Endothelial cell (in vitro differentiated cells): ENCODE measurements at regions not wholly inside any gene's neighbourhood (a gene's known extent, or its start where the extent isn't known, plus 50 kb on each side); places are given as distances from the start of the nearest gene placed in this dataset.

Experiments used
- DNase-seq: peaks from one replicate; pipeline ENCODE4 v3.0.0; 2021; ENCODE audit warnings: low spot score
- H3K27ac Mint-ChIP-seq: one replicate; pipeline ENCODE4 v1.8.0; 2021; ENCODE audit warnings: mixed read lengths, inconsistent platforms; ENCODE audit not compliant: unreplicated experiment
- H3K27me3 Mint-ChIP-seq: one replicate; pipeline ENCODE4 v1.8.0; 2021; ENCODE audit warnings: mild to moderate bottlenecking, moderate library complexity, mixed read lengths, inconsistent platforms; ENCODE audit not compliant: unreplicated experiment
- H3K36me3 Mint-ChIP-seq: one replicate; pipeline ENCODE4 v1.8.0; 2021; ENCODE audit warnings: mild to moderate bottlenecking, low read depth, mixed read lengths, inconsistent platforms; ENCODE audit not compliant: unreplicated experiment
- H3K4me1 Mint-ChIP-seq: one replicate; pipeline ENCODE4 v1.8.0; 2021; ENCODE audit warnings: mild to moderate bottlenecking, mixed read lengths, inconsistent platforms; ENCODE audit not compliant: unreplicated experiment
- H3K4me3 Mint-ChIP-seq: one replicate; pipeline ENCODE4 v1.8.0; 2021; ENCODE audit warnings: mild to moderate bottlenecking, mixed read lengths, inconsistent platforms; ENCODE audit not compliant: unreplicated experiment
- H3K9me3 Mint-ChIP-seq: one replicate; pipeline ENCODE4 v1.8.0; 2021; ENCODE audit warnings: mixed read lengths, inconsistent platforms; ENCODE audit not compliant: unreplicated experiment
- TF ChIP-seq, protein P1 (sequence below): fragments of 200-600 bp; sonication (generic); IDR thresholded peaks from one replicate; pipeline ENCODE4 v1.5.0; 2021; ENCODE audit warnings: antibody characterized with exemption; ENCODE audit not compliant: unreplicated experiment

DNA sequence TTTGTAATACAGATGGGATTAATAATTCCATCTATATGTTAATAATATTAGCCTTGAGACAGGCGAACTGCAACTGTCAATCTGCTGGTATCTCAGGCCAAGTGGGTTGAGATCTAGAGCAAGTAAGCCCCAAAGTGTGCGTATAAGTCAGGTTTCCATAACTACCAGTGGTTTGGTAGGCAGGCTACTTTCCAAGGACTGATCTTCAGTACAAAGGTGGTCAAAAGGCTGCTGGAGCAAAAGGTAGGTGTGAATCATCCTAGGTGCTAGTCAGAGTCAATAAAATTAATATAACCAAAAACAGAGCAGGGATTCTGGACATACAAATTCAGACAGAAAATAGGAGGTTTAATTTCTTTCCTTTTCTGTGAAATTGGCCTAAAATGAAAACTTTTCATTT lies 328.0 kb downstream of the TGFB2 start:
- Mint-ChIP-seq H3K27me3 (no peaks in the 10 kb centered on the region), H3K27ac (no peak overlapping the region), H3K4me1 (peaks cover 9% of the 10 kb centered on the region), H3K4me3 (no peak overlapping the region), H3K9me3 (no peaks in the 10 kb centered on the region), H3K36me3 (no peaks in the 10 kb centered on the region)
- TF ChIP-seq, protein P1, sequence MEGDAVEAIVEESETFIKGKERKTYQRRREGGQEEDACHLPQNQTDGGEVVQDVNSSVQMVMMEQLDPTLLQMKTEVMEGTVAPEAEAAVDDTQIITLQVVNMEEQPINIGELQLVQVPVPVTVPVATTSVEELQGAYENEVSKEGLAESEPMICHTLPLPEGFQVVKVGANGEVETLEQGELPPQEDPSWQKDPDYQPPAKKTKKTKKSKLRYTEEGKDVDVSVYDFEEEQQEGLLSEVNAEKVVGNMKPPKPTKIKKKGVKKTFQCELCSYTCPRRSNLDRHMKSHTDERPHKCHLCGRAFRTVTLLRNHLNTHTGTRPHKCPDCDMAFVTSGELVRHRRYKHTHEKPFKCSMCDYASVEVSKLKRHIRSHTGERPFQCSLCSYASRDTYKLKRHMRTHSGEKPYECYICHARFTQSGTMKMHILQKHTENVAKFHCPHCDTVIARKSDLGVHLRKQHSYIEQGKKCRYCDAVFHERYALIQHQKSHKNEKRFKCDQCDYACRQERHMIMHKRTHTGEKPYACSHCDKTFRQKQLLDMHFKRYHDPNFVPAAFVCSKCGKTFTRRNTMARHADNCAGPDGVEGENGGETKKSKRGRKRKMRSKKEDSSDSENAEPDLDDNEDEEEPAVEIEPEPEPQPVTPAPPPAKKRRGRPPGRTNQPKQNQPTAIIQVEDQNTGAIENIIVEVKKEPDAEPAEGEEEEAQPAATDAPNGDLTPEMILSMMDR: no peak
- no peak for DNase-seq

GRCh38 chr1:218674280-218674773 lies 329.2 kb downstream of the TGFB2 start:
- H3K4me3 Mint-ChIP-seq: no peak overlapping the region
- H3K27ac Mint-ChIP-seq: peak overlapping the region; percentile 88
- no peaks in the 10 kb centered on the region for H3K9me3 Mint-ChIP-seq
- no peaks in the 10 kb centered on the region for H3K27me3 Mint-ChIP-seq
- TF ChIP-seq, protein P1: no peak
- DNase-seq: peak; percentile 42
- H3K4me1 Mint-ChIP-seq: peaks cover 9% of the 10 kb centered on the region
- H3K36me3 Mint-ChIP-seq: no peaks in the 10 kb centered on the region

GRCh38 chr1:218677026-218677425 lies 331.9 kb downstream of the TGFB2 start:
- Mint-ChIP-seq H3K27ac (no peak overlapping the region), H3K4me3 (no peak overlapping the region)
- TF ChIP-seq, protein P1: no peak

DNA sequence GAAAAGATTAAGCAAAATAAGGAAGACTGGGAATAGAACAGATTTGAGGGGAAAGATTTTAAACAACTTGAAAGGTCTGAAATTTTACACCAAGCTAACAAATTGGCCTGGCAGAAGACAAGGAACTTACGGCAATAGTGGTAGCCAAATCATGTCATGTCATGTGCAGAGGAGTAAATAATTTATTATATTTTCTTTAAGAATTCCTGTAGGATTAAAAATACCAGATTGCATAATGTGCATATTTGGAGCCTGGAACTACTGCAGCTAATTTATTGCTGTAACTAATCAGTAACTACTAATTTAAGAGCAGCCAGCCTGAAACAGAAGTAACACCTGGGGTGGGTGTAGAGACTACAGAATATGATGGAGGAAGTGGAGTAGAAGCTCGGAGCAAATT lies 334.3 kb downstream of the TGFB2 start:
- no peaks in the 10 kb centered on the region for H3K36me3 Mint-ChIP-seq
- H3K9me3 Mint-ChIP-seq: no peaks in the 10 kb centered on the region
- H3K27ac Mint-ChIP-seq: no peak overlapping the region
- no peak for DNase-seq
- TF ChIP-seq, protein P1: no peak
- no peak overlapping the region for H3K4me3 Mint-ChIP-seq
- no peaks in the 10 kb centered on the region for H3K27me3 Mint-ChIP-seq
- peaks cover 7% of the 10 kb centered on the region for H3K4me1 Mint-ChIP-seq

More at GRCh38 chr1:218677026-218677425, 331.9 kb downstream of the TGFB2 start:
- Mint-ChIP-seq H3K9me3 (no peaks in the 10 kb centered on the region), H3K4me1 (peaks cover 9% of the 10 kb centered on the region), H3K36me3 (no peaks in the 10 kb centered on the region), H3K27me3 (no peaks in the 10 kb centered on the region)
- no peak for DNase-seq

GRCh38 chr1:218679988-218680748 lies 335.0 kb downstream of the TGFB2 start:
- no peak for DNase-seq
- no peaks in the 10 kb centered on the region for H3K27me3 Mint-ChIP-seq
- no peak overlapping the region for H3K27ac Mint-ChIP-seq
- no peaks in the 10 kb centered on the region for H3K9me3 Mint-ChIP-seq
- H3K4me3 Mint-ChIP-seq: no peak overlapping the region
- TF ChIP-seq, protein P1: no peak
- H3K4me1 Mint-ChIP-seq: peaks cover 3% of the 10 kb centered on the region
- H3K36me3 Mint-ChIP-seq: no peaks in the 10 kb centered on the region
